HG03558 (cell line): ENCODE measurements at regions not wholly inside any gene's neighbourhood (a gene's known extent, or its start where the extent isn't known, plus 50 kb on each side); places are given as distances from the start of the nearest gene placed in this dataset.
A peak's percentile ranks its signal among the peaks of the same experiment; 100 is the strongest.
"Not testable (repeated sequence)": the region's sequence is repeated elsewhere in the genome, so short reads cannot be mapped to it uniquely, and the experiment has no call there.

Source experiments
- ATAC-seq: cut with Tn5 transposase; IDR thresholded peaks from one replicate; pipeline ENCODE4 v1.9.1; 2021; ENCODE audit warnings: moderate number of reproducible peaks; ENCODE audit not compliant: unreplicated experiment; ENCODE audit errors: extremely low read depth

DNA sequence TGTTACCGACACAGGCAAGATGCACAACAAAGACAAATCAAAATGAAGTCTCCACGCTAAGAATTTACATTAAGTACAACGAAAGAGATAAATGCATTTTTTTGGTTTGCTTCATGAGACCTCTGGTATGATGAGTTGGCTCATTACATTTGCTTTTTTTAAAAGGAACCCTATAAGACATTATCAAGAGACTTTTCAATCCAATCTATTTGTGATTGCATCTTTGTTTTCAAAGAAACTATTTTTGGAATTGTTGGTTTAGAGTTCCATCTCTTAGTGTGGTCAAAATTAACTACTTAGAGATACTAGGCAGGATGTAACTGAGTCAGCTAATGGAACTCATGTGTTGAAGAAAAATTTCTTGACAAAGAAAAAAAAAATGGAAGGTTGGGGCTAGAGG lies 200.1 kb downstream of the ZC3H11B start:
- no peak for ATAC-seq

DNA sequence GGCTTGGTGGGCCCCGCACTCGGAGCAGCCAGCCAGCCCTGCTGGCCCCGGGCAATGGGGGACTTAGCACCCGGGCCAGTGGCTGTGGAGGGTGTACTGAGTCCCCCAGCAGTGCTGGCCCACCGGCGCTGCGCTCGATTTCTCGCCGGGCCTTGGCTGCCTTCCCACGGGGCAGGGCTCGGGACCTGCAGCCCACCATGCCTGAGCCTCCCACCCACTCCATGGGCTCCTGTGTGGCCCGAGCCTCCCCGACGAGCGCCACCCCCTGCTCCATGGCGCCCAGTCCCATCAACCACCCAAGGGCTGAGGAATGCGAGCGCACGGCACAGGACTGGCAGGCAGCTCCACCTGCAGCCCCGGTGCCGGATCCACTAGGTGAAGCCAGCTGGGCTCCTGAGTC lies 202.2 kb downstream of the ZC3H11B start:
- not testable (repeated sequence) for ATAC-seq

DNA sequence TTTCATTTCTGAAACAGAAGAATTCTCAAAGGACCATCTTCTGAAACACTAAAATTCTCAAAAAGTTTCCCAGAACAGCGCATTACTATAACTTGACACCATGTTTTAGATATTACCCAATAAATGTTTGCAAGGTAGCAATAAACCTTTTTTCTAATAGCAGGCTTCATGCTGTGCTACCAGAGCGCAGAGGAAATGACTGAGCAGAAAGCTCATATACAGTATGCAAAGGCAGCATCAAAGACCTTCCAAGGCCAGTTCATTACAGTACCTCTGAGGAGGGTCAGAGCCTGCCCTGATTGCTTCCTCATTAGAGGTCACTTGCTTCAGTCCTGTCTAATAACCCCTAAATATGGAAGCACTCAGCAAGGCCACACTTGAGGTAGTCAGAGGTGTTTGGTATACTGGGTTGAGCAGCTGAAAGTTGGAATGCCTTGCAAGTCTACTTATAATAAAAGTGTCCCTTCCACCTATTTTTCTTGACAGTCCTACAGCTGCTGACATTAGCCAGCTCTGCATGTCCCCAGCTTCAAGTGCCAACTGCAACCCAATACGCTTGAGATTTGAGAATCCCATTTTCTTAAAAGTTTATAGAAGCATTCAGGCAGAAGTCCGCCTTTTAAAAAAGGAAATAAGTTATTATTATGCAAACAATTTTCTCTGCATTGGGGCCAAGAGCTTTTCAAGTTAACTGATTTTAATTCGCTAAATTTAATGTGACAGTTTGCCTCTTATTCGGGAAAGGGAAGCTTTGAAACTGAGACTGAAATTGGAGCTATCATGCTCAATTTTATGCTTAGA lies 207.2 kb downstream of the ZC3H11B start:
- ATAC-seq, result no peak

DNA sequence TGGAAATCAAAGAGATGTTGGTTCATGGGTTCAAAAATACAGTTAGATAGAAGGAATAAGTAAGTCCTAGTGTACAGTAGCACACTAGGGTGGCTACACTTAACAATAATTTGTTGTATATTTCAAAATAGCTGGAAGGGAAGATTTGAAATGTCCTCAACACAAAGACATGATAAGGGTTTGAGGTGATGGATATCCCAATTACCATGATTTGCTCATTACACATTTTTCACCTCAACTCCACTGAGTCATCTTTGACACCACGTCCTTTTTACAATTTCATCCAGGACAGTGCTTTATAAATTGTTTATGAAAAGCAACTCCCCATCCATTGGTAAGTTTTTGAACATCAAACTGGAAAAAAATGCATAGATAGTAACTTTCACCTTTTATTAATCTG lies 208.3 kb downstream of the ZC3H11B start:
- no peak for ATAC-seq

DNA sequence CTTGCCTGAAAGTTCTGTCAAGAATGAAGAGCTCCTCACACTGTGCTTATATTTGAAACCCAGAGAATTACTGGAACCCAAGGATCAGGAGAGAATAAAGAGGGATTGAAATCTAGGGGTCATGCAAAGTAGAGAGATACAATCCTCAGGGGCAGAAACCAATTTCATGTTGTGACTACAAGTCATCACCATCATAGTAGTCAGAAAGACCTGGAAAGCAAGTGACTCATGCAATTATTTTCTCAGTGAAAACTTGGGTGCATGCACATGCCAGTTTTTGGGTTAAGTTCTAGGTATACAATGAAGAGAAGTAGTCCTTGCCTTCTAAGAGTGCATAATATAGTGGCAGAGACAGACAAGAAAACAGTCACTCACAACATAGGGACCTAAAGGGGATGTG lies 210.0 kb downstream of the ZC3H11B start:
- ATAC-seq, result no peak

DNA sequence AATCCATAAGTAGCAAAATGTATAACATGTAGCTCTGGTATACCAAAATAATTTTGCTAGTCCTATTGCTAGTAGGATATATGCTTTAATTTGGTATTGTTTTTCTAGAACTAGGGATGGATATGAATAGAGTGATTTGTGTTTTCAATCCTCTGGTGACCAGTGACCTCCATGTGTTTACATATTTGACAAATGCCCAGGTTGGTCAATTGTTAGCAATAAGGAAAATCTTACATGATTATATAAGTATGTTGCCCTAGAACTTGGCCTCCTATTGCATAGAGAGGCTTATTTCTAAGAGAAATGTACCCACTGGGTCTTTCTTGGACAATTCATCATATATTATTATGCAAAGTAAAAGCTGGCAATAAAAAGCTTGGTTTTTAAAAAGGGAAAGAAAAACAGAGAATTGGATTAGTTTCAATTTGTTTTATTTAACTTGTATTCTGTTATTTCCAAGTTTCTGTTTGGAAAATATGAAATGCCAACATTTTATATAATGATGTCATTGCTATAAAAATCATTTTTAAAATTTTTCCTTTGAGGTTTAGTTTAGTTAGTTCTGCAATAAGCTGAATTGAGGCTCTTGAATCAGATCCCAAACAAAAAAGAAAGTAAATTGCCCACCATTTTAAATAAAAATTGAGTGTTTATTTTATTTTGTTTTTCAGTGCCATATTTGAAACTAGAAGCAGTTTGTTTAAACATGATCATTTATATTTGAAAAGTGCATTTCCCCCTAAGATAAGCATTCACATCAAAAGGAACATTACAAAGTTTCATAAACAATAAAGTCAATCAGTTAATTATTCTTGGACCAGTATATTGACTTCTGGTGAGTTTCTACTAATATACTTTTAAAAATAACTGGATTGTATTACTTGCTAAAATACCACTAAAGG lies 210.9 kb downstream of the ZC3H11B start:
- no peak for ATAC-seq

DNA sequence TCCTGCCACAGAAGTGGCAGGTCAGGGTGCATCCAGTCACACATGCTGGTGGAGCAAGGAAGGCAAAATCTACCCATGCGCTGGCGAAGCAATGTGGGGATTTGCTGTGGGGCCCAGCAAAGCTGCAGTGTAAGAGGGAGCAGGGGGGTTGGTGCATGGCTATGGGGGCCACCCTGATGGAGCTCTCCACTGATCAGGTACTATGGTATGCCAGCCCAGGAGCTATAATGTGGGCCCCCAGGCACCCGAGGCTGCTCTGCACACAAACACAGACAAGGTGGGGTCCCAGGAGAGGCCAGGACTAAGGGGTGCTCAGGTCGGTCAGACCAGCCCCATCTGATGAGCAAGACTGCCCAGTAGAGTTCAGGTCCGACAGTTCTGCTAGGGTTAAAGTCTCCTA lies 213.5 kb downstream of the ZC3H11B start:
- no peak for ATAC-seq

DNA sequence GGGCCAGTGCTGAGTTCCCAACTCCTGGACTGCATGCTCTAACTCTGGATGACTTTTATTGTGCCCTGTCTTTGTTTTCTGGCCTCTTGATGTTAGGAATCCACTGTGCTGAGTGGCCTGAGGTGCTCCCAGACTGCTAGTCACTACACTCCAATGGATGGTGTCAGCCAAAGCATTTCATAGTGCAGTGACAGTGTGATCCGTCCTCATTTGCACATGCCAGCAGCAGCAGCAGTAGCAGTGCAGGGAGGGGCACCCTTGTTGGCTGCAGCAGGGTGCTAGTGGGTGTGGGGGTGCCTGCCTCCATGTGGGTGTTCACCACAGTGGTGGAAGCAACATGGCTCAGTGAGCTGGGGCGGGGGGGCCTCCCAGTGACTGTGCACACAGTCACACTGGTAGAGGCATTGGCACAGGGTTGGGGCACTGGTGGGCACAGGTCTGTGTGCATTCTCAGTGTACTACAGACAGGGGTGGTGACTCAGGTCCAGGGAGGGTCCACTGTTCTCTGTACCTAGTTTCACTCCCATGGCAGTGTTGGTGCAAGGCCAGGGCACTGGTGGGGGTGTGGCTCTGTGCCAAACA lies 214.0 kb downstream of the ZC3H11B start:
- no peak for ATAC-seq

DNA sequence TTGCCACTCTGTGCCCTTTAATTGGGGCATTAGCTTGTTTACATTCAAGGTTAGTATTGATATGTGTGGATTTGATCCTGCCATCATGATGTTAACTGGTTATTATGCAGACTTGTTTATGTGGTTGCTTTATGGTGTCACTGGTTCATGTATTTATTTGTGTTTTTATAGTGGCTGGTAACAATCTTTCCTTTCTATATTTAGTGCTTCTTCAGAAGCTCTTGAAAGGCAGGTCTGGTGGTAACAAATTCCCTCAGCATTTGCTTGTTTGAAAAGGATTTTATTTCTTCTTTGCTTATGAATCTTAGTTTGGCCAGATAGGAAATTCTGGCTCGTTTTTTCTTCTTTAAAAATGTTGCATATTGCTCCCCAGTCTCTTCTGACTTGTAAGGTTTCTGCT lies 215.4 kb downstream of the ZC3H11B start:
- ATAC-seq, result no peak

DNA sequence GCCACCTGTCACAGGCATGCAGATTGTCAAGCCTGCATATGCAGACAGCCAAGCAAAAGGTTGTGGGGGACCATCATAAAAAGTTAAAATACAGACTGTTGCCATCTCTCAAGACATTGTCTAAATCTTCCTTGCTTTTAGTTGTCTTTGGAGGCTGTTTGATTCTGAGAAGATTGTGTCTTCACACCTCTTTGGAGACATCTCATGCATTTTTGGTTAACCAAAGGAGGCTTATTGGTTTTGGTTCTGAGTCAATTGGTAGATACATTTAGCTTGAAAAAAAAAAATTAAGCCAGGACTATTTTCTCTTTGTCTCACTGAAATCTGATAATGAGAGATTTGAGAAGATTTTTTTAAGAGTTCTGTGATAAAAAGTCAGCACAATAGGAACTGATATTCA lies 217.6 kb downstream of the LYPLAL1 start:
- no peak for ATAC-seq

DNA sequence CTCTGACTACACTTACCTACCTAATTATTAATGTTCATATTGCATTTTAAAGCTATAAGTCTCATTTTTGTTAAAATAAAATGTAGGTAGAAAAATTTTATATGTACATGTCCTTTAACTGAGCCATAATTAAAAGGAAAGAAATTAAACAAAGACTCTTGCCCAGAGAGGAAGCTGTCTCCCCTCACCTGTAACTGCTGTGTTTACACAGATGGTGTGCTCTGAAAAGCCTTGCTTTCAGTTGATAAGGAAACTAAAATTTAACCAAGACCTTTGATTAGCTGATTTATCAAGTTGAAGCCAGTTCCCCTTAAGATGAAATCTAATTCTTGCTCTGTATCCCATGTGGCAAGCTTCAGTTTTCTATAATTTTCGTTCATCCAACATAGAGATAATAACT lies 213.5 kb downstream of the LYPLAL1 start:
- ATAC-seq, result no peak

DNA sequence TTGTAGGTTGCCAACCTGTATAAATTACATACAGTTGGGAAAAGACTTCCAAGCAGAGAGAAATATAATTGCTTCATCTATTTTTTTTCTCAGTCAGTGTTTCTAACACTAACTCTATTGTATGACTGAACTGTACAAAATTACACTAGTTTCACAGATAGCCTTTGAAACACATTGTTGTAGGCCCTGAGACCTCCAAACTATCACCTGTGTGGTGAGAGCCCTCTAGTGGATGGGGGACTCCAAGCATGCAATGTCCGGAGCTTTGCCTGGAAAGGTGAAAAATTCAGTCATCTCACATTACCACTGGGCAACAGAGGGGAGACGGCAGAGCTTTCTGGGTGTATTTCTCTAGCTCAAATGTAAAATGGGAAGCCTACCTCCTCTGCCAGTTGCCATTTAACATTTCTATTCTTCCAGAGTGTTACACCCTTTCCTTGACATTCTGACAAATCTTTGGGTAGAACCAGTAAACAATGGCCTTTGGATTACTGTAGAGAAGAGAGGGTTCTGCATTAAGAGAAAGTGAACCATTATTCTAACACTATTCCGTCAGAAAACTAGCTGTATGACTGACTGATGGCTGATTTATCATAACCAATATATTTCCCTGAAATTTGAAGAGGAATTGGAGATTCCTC lies 212.2 kb downstream of the LYPLAL1 start:
- ATAC-seq, result peak; percentile 71

DNA sequence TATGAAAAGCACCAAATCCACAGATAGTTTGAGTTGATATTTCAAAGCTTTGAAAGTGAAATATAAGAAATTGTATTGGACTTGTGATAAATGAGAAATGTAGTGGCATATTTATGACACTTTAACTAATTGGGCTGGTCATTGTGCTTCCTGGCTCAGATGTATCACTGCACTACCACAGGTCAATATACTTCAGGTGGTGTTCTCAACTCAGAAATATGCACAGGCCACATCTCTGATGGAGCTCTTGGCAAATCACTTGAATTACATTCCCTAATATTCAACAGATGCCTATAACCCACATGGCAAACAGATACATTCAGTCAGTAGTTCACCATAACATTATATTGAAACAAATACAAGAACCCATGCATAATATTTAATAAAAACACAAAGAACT lies 209.6 kb downstream of the LYPLAL1 start:
- ATAC-seq, result no peak

DNA sequence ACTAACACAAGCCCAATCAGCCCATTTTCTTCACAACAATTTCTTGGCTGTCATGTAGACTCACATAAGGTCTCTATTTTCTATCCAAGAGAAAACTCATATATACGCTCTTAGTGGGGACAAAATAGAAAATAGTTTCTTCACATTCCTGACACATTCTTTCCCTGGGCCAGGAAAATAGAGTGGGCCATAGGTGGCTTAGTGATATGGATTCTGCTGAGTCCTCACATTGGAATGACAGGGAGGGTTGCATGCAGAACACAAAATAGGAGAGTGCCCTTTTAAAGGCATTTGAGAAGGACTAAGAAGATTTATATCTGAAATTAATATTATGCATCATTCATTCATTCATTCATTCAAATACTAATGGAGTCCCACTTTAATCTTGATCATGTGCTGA lies 207.7 kb downstream of the LYPLAL1 start:
- no peak for ATAC-seq

DNA sequence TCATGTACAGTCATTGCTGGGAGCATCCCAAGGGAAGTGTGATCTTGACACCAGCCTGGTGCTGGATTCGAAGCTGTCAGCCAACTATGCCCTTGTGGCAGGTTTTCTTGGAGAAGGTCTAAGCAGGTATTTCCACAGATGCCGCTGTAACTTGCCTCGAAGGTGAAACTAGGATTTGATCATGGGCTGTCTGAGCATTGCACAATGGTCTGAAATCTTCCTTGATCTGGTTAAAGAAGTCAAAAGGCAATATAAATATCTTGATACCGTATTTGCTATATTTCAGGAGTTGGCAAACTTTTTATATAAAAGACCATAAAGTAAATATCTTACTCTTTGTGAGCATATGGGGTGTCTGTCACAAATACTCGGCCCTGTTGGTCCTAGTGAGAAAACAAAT lies 206.8 kb downstream of the LYPLAL1 start:
- no peak for ATAC-seq

DNA sequence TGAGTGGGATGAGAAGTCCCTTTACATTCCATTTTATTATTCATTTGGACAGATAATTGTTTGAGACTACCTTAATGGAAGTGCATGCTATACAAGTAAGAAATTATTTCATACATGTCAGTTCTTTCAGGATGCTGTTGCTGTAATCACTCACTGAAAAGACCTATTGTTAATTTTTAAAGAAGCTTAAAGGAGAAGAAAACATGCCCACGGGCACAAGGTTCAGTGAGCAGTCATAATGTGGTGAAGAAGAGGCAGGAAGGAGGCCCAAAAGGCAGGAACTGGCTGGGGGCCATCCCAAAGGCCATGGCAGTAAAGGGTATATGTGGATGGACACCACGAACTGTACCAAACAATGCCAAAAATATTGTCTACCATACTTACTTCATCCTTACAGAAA lies 206.0 kb downstream of the LYPLAL1 start:
- ATAC-seq, result no peak

DNA sequence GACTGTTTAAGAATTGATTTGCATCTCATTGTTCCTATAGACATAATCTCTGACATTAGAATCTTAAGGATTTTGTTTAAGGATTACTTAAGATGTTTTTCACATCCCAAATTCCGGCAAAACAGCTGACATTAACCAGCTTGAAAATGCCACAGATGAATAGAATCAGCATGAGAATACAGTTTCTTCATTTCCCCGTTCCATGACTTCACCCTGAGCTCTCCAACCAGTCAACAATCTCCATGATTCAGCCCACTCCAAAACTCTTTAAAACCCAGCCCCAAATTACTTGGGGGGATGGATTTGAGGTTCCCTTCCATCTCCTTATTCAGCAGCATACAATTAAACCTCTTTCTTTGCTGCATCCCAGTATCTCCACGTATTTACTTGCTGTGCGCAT lies 201.0 kb downstream of the LYPLAL1 start:
- no peak for ATAC-seq

DNA sequence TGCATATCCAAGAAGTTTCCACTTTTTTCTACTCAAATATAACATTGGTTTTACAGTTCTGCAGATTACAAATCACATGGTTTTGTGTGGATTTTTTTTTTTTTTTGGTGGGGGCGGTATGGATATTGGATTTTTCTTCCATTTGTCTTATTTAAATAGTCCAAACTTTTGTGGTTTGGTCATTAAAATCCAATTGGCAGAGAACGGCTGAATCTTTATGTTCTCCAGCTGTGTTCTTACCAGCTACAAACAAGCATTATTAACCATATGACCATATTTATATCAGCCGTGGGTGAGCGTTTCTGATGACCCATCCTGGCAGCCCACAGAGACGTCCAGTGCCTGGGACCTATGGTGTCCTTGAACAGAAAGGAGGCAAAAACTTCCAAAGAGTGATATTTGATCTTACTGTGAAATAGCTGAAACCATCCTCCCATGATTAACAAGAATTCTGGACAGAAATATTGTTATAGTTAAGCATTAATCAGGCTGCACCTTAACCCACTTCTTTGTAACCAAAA lies 200.4 kb downstream of the LYPLAL1 start:
- no peak for ATAC-seq

DNA sequence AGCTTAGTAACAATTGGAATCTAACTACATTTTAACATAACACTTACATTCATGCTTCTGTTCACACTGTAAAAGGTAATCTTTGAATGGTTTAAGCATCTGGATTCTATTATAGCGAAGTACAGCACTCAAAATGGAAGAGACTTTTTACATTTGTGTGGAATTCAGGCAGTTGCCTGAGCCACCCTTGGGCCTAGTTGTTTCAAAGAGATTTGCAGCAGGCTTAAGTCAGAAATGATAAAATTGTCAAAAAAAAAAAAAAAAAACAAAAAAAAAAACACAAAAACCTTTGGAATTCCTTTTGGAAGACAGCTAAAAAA lies 199.9 kb downstream of the LYPLAL1 start:
- ATAC-seq, result no peak

DNA sequence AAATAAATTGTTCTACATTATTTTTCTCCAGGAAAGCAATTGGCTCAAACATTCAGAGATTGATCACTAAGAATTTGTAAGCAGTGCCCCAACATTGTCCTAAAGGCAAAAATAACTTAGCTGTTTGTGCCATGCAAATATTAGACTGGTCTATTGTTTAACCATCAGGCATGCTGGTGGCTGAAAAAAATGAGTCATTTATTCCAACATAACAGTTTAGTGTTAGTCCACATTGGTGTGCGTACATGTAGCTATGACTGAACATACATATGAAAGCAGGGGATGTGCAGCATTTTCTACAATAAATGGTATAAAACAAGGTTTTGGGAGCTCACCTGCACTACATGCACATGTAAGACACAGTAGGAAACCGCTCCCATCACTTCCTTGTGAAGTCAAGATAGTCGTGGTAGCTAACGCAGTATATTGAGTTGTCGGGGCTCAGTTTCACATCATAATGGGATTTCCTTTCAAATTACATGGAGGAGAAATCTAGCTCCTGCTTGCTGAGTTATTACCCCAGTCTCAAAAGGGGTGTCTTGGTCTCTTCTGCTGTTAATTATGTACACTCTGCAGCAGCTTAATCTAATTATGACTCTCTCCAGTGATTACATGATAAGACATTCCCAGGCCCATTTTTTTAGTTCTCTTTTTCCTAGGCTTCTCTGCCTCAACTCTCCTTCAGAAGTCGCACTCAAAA lies 199.4 kb downstream of the LYPLAL1 start:
- ATAC-seq, result no peak
